Activated CD4-positive, alpha-beta T cell treated with anti-CD3 and anti-CD28 coated beads, Interleukin-2, Interleukin-4, amounts not matched to agents 100 ng/mL and 50 ng/mL, durations not matched to agents 16 hours and 8 hours (primary cell): ENCODE measurements at regions not wholly inside any gene's neighbourhood (a gene's known extent, or its start where the extent isn't known, plus 50 kb on each side); places are given as distances from the start of the nearest gene placed in this dataset.
"Not testable (repeated sequence)": the region's sequence is repeated elsewhere in the genome, so short reads cannot be mapped to it uniquely, and the experiment has no call there.

ENCODE experiments used
- DNase-seq: peaks from one replicate; pipeline ENCODE4 v3.0.0-alpha.2; 2020; ENCODE audit warnings: low spot score

DNA sequence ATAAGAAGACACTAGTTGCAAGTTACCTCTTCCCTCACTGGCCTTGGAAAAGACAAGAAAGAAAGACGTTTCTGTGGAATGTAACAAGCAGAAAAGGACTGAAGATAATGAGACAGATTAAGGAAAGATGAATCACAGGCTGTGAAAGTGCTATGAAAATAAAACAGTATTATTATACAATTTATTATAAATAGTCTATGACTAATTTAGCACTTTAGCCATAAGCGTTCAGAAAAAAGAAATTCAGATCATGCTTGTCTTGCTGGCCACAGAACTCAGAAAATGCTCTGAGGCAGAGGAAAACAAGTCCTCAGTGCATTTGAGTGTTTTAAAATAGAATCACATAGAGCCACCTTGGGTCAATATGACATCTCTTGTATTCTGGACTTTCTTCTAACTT is 174.8 kb upstream of the NBPF9 start:
- not testable (repeated sequence) for DNase-seq

DNA sequence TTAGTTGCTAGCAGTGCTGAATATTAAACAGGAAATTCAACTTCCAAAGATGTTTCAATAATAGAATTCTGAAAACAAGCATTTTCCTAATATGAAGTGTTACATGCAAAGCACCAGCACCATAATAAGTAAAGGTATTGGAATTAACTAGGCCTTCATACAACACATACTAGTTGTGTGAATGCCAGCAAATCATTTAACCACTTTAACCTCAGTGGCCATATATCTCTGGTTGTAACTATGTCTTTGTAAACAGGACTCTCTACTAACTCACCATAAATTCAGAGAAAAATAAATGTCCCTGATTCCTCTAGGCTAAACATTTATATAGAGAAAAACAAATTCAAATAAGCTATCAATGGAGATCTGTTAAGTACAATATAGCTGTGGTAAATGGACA is 175.7 kb upstream of the NBPF9 start:
- not testable (repeated sequence) for DNase-seq

DNA sequence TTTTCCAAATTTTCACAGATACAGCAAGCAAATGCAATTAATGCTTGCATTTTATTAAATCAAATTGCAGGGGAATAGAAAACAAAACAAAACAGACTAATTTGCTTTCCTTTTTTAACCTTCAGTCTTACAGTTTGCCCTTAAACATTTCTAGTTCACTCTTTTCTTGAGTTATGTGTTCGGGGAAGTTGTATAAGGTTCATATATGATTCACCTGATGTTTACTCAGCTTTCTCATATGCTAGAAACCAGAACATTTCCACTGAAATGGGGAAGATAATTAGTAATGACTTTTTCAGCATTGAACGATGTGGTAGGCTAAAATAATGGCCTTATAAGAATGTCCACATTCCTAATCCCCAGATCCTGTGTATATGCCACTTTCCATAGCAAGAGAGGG is 176.2 kb upstream of the NBPF9 start:
- DNase-seq: not testable (repeated sequence)

DNA sequence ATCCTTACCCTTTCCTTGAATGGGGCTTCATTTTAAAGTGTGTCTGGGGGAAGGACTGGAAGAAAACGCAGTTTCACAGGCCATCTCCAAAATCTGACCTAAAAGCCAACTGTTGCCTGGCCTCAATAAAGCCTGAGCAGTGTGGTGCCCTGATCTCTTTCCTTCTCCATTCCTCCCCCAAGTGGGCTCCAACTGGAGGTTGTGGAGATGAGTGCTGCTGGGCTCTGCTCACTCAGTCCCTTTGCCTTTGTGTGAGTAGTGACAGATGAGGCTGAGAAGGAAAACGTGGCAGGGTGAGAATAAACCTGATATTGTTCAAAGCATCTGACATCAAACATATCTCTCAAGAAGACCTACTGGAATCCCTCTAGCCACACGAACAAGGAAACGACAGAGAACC is 181.4 kb upstream of the NBPF9 start:
- not testable (repeated sequence) for DNase-seq

DNA sequence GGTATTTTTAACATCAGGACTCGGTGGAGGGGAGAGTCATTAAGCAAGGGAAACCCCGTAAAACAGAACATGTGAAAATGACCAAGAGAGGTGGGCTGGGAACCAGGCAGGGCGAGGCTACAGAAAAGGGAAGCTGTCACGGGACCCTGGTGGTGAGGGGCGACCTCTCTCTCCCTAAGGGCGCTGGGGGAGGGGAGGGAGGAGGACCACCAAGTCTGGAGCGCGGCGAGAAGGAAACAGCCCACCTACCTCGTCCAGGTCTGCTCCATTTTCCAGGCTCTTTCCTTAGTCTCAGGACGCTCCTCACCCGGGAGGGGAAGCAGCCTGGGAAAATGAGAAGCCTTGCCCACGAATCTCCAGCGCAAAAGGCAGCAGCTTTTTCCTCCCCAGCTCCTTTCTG is 181.9 kb upstream of the NBPF9 start:
- not testable (repeated sequence) for DNase-seq

DNA sequence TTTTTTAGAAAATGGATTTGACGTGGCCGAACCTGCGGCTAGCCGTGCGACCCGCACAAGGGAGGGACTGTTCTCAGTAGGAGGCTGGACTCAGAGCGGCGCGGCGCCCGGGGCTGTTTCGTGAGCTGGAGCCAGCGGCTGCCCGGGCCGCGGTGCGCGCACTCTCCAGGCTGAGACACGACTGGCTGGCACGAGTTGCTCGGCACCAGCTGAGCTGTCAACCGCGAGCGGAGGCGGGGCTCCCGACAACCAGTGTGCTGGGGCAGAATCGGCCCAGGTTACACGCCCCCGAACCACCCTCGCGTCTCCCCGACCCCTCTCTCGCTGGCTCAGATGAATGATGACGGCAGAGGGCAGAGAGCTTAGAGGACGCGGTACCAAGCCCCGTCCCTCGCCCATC is 182.3 kb upstream of the NBPF9 start:
- peak; percentile 31 for DNase-seq

DNA sequence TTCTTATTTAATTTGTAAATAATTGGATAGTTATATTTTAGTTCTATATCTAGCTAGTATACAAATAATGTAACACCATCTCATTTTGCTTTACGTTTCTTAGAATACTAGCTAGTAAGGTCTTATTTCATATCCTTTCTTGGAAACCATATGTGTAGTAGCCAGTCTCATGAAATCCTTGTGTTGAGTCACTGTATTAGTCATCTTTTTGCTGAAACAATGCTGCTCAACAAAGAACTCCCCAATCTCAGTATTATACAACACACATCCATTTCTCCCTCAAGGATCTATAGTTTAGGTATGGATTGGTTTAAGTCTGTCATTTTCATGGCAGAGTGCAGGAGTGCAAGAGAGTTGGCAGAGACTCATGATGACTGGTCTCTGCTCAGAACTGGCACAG is 185.2 kb upstream of the NBPF9 start:
- not testable (repeated sequence) for DNase-seq

DNA sequence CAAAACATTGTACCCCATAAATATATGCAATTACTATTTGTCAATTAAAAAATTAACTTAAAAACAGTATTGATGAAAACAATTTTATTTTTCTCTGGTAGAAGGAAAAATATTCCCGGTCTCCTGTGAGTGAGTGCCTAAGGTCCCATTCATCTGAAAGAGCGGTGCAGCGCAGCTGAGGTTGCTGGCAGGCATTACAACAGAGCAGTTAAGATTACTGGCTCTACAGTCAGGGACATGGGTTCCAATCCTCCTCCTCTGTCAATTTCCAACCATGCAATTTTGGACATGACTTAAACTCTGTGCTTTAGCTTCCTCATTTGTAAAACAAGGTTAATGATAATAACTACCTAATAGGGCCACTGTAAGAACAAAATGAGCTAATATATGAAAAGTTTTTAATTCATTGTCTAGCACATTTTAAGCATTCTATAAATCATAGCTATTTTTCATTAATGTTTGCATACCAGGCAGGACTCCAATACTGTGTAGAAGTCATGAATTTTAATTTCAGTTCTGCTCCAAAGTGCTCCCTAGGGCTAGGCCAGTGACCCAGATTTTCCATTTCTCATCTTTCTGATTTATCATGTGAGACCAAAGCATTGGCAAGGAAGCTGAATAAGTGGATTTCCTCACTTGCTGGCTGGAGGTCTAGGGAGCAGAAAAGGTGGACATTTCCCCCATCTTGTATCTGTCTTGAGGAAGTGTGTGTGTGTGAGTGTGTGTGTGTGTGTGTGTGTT is 174.2 kb upstream of the NBPF19 start:
- not testable (repeated sequence) for DNase-seq

DNA sequence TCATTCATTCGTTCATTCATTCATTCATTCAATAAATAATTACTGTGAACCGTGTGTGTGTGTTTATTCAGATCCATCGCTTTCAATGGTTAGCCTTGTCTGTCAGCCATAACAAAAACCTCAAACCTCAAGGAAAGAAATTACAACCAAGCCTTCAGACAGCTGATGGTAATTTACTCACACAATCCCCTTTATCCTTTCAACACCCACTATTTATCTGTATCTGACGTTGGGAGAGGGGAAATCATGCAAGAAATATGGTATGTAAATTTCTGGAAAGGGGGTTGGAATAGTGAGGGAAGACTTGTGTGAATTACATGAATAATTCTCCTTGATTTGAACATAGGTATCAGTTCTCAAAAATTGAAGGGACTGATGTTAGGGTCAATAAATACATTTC is 173.6 kb upstream of the NBPF19 start:
- DNase-seq: not testable (repeated sequence)

DNA sequence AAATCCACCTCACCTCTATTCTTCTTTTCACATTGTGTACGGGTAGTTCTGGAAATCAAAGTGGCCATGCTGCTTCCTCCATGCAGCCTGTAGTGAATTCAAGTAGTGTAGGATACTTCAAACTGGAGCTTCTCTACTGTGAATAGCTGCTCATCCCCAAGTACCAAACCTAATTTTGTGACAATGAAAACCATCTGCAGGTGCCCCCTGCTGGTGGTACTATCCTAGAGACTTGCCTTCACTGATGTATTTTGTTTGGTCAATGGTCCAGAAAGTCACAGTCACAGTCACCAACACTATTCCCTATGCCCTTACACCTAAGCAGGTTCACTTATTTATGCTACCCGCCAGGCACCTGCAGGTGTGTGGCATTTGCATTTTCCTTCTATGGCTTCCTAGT is 170.0 kb upstream of the NBPF19 start:
- not testable (repeated sequence) for DNase-seq

DNA sequence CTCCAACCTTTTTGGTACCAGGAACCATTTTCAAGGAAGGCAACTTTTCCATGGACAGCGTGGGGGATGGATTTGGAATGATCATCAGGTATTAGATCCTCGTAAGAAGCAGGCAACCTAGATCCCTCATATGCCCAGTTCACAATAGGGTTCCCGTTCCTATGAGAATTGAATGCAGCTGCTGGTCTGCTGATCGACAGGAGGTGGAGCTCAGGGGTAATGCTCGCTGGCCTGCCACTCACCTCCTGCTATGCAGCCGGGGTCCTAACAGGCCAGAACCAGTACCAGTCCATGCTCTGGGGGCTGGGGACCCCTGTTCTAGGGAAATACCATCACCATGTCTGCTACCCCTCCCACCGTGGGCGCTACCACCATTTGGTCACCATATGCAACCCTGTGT is 167.2 kb upstream of the NBPF19 start:
- DNase-seq: not testable (repeated sequence)

DNA sequence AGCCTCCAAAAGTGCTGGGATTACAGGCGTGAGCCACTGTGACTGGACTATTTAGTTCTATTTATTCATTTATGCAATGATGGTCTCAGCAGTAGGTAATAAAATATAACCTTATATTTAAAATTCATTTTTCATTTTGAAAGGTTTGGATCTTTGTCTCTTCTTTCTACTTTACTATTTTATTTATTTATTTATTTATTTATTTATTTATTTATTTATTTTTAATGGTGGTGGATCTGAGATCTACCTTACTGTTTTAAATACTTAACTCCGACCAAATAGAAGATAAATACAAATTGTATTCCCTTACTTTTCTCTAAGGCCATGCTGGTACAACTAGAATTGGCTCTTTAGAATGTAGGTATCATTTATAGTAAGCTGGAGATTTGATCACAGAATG is 159.9 kb upstream of the NBPF19 start:
- DNase-seq: not testable (repeated sequence)

DNA sequence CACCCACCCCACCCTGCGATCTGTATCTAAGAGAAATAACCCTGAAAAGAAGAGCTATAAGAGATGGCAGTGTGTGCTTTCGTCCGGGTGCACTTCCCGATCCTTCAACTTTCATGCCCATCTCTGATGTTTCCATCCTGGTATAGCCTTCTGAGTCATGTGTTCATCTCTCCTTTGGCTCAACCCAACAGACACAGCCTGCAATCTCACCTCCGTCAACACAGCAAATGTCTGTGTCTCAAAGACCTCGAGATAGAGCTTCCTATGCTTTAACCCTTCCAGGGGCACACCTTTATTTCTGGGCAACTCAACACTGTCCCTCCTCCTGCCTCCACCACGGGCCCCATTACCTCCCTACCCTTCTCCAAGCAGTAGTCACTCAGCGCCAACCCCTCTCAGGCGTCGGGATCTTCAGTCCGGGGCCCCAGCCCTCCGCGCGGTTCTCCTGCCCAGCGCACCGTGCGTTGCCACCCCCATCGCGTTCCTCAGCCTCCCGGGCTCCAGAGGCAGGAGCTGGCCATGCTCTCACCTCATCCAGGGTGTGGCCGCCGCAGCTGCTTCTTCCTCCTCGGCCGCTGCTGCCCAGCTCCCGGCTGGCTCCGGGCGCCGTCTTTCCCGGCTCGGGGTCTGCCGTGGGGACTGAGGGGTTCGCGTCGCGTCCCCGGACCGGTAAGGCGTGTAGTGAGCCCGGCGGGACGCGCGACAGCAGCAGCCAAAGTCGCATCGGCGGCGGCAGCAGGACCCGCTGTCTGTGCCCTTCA is 153.7 kb upstream of the NBPF19 start:
- not testable (repeated sequence) for DNase-seq

DNA sequence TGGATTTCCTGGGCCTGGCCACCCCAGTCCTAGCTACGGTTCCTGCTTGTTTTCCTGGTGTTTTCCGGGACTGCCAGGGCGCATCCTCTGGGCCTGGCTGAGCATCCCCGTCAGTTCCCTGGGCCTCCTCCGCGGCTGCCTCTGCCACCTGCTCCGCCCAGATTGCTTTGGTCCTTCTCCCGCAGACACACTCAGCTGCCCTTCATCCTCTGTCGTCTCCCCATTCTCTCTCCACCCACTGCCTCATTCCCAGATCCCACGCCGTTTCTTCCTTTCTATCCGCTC is 153.2 kb upstream of the NBPF19 start:
- not testable (repeated sequence) for DNase-seq

DNA sequence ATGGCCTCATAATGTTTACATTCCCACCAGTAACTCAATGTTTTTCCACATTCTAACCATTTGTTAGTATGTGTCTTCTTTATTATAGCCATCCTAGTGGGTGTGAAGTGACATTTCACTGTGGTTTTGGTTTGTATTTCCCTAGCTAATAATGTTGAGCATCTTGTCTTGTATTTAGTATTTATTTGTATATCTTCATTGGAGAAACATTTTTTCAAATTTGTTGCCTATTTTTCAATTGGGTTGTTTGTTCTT is 144.8 kb upstream of the NBPF19 start:
- not testable (repeated sequence) for DNase-seq

DNA sequence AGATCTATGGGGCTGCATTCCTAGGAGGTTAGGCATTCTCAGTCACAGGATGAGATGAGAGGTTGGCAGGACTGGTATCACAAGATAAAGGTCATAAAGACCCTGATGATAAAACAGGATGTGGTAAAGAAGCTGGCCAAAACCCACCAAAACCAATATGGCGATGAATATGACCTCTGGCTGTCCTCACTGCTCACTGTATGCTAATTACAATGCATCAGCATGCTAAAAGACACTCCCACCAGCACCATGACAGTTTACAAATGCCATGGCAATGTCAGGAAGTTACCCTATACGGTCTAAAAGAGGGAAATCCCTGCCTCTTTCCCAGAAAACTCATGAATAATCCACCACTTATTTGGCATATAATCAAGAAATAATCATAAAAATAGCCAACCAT is 138.8 kb upstream of the NBPF19 start:
- DNase-seq: not testable (repeated sequence)

DNA sequence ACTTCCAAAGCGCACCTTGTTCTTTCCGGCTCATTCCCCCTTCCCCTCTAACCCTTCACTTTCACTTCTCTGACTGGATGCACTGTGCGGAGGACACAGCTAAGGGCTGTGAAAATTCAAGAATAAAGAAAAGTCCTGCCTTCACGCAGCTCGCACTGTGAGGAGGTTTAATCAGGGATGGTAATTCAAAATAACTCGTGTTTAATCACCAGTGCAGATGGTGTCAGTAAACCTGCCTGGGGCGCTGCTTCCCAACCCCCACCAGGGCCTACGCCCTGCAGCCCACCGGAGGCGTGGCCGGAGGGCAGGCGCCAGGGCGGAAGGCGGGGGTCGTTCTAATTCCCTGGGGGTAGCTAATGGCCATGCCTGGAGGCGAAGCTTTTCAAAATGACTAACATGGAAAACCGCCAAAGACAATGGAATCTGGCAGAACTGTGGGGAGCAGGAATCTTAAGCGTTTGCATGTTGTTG is 136.6 kb upstream of the NBPF19 start:
- DNase-seq: not testable (repeated sequence)

DNA sequence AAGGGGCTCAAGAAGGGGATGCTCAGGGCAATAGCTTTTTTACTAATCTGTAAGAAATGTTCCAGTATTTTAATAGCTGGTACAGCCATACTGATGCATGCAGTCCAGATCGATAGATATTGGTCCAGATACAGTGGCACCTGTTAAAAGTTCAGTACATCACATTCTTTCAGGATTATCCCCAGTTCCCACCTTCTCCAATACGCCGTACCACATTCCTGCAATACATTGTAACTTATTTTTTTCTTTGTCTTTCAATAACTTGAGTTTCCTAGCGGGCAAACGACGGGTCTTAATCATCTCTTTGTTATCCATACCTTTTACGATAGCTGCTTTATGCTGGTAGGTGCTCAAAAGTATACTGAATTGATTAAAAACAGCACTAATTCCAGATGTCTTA is 136.1 kb upstream of the NBPF19 start:
- DNase-seq: not testable (repeated sequence)

DNA sequence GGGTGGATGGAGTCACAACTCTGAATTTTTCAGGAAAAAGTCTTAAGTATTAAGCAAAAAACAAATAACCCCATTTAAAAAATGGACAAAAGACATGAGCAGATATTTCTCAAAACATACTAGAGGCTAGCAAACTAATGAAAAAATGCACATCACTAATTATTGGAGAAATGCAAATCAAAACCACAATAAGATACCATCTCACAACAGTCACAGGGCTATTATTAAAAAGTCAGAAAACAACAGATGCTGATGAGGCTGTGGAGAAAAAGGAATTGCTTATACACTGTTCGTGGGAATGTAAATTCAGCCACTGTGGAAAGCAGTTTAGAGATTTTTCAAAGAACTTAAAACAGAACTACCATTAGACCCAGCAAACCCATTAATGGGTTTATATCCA is 125.4 kb upstream of the NBPF19 start:
- DNase-seq: not testable (repeated sequence)

DNA sequence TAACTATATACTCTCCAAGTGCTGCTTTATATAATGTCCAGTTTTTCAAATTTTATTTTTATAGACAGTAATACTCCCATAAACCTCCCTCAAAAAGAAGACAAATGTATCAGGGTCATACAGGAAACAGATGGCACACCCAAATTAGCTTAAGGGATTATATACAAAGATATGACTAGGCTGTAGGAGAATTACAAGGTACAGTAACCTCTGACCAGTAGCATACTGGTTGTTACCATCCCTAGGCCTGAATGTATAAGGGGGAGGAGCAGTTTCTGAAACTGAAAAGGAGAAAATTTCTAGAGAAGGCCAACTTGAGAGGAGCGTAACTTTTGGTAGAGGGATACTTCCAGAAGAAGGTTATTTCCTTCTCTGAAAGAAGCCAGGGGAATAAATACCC is 122.6 kb upstream of the NBPF19 start:
- not testable (repeated sequence) for DNase-seq

DNA sequence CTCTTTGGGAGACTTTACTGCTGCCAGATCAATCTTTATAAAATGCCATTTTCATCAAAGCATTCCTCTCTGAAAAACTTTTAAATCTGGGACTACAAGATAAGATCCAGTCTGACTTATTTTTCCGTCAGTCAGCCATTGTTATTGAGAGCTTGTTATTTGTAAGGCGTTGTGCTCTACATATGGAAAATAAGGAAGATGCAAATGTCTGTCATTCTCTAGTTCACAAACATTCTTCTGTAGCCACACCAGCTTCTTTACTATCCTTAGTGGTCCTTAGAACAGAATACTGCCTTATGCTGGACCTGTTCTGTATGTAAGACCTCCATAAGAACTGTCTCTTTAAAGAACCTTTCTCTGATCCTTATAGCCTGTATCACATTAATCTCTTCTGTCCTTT is 120.3 kb upstream of the NBPF19 start:
- not testable (repeated sequence) for DNase-seq

DNA sequence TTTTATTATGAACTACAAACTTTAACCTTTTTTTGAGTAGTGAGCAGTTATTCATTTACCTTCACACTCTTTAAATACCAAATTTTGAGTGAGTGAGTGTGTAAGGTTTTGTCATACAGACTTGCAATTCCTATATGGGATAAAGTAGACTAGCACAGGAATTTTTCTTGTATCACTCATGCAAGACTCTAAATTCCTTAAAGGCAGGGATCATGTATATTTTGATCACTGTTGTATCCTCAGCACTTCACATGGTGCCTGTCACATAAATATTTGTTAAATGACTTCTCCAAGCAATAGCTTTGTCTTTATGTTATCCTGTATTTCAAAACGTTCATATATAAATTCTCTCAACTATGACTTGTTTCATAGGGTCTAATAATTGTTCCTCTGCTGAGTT is 119.1 kb upstream of the NBPF19 start:
- DNase-seq: not testable (repeated sequence)

DNA sequence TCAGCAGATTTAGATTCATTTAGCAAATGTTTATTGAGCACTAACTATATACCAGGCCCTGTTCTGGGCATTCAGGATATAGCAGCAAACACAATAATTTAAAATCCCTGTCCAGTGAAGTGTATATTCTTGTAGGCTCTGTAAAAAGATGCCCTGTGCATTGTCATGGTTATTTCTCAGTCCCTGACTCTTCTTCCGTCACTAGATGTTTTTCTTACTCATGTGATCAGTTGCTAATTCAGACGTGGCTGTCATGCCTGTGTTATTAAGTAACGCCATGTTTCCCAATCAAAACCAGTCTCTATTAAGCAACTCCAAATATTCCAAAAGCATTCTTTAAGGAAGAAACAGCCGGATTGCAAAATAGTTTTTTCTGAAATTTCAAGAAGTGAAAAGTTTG is 118.7 kb upstream of the NBPF19 start:
- not testable (repeated sequence) for DNase-seq

DNA sequence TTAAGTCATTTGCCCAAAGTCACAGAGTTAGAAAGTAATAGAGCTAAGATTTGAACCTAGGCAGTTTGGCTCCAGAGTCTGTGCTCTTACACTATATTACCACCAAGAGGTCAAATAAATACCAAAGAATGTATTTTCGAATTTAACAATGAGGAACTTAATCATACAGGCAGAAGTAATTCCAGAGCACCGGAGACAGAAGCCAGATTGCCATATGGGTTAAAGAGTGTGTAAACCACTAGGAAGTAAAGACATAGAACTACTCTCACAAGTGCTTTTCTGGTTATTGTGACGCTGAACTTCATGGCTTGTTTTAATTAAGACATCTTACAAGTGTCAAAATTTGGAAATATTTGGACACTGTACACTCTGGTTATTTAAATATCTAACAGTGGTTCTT is 114.5 kb upstream of the NBPF19 start:
- DNase-seq: not testable (repeated sequence)
